ENCODE measurements at regions not wholly inside any gene's neighbourhood (a gene's known extent, or its start where the extent isn't known, plus 50 kb on each side); places are given as distances from the start of the nearest gene placed in this dataset.

GRCh38 chr7:155378580-155378934, 79.4 kb upstream of the EN2 start:
- TF ChIP-seq CTCF (IDR thresholded peaks at IDR 0.05; ENCODE audit: borderline replicate concordance, insufficient read depth, low read depth, low read length), result no peak
- no peak overlapping the region for H3K4me3 ChIP-seq (ENCODE audit: low read depth, low read length)

- no peak overlapping the region for H3K4me3 ChIP-seq (ENCODE audit: low read depth, low read length)
- TF ChIP-seq CTCF (IDR thresholded peaks at IDR 0.05; ENCODE audit: borderline replicate concordance, insufficient read depth, low read depth, low read length), result no peak
These were observed 78.7 kb upstream of the EN2 start for GRCh38 chr7:155378959-155379871.

- peak; percentile 76 for TF ChIP-seq CTCF (IDR thresholded peaks at IDR 0.05; ENCODE audit: borderline replicate concordance, insufficient read depth, low read depth, low read length)
- no peak overlapping the region for H3K4me3 ChIP-seq (ENCODE audit: low read depth, low read length)
These were observed 77.6 kb upstream of the EN2 start for GRCh38 chr7:155380221-155380861.

GRCh38 chr7:155380976-155381851, 76.7 kb upstream of the EN2 start:
- no peak overlapping the region for H3K4me3 ChIP-seq (ENCODE audit: low read depth, low read length)

GRCh38 chr7:155381852-155382801, 75.8 kb upstream of the EN2 start:
- H3K4me3 ChIP-seq (ENCODE audit: low read depth, low read length), result no peak overlapping the region
- no peak for TF ChIP-seq CTCF (IDR thresholded peaks at IDR 0.05; ENCODE audit: borderline replicate concordance, insufficient read depth, low read depth, low read length)

More at GRCh38 chr7:155380976-155381851, 76.7 kb upstream of the EN2 start:
- no peak for TF ChIP-seq CTCF (IDR thresholded peaks at IDR 0.05; ENCODE audit: borderline replicate concordance, insufficient read depth, low read depth, low read length)

GRCh38 chr7:155382802-155383171, 75.1 kb upstream of the EN2 start:
- TF ChIP-seq CTCF (IDR thresholded peaks at IDR 0.05; ENCODE audit: borderline replicate concordance, insufficient read depth, low read depth, low read length), result no peak
- H3K4me3 ChIP-seq (ENCODE audit: low read depth, low read length), result no peak overlapping the region

Data from GM12875 (cell line).